ENCODE measurements at regions not wholly inside any gene's neighbourhood (a gene's known extent, or its start where the extent isn't known, plus 50 kb on each side); places are given as distances from the start of the nearest gene placed in this dataset.
"Not testable (repeated sequence)": the region's sequence is repeated elsewhere in the genome, so short reads cannot be mapped to it uniquely, and the experiment has no call there.

DNA sequence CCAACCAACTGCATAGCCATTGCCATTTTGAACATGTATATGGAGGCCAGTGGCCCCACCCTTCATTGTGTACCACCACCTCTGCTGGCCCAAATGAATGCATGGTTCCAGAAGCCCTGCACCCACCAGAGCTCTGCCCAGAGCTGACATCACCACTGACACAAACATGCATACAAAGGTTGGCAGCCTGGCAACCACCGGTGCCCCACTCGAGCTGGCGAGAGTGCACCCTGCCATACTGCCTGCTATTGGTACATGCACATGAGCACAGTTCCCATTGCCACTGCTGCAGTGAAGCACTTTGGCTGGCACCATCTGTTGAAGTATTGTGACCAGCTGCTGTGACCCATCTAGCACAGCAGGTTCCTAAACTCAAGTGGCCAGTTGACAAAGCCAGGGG lies 1564.9 kb downstream of the OLFM4 start:
- no peak for DNase-seq (ENCODE audit: low read depth)

- DNase-seq (ENCODE audit: low read depth) = no peak
These were observed 1569.0 kb downstream of the OLFM4 start for GRCh38 chr13:54597540-54598088.

DNA sequence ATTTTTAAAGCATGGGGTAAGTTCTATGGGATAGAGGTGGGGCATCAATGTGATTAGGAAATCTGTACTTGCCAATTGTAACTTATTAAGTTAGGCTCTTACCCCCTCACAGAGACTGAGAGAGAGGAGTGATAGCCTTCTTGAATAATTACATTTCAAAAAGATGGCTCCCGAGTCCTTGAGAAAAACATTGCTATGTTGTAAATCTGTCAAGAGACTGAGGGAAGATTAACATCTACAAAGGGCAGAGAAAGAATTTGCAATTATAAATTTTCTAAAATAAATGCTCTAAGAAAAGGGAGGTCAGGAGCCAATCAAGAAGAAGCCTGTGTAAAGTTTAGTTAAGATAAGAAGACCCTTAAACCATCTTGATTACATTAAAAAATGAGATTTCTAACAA lies 1570.8 kb downstream of the OLFM4 start:
- DNase-seq (ENCODE audit: low read depth) = no peak

DNA sequence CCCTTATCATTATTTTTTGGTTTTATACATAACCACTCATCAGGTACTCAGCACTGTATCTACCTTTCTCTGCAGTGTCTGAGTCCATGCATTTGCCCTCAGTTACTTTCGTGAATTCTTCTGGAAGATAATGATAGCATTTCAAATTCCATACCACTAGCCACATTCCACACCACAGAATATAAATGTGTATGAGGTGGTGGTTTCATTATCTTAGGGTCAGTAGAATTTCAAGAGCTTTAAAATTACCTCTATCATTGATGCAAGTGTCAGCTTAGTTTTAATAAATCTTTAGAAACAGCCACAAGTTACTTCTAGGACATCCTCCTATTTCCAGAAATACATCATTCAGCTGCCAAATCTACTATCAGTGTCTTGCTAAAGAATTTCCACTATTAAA lies 1578.3 kb downstream of the OLFM4 start:
- no peak for DNase-seq (ENCODE audit: low read depth)

GRCh38 chr13:54607421-54607820 lies 1578.8 kb downstream of the OLFM4 start:
- no peak for DNase-seq (ENCODE audit: low read depth)

GRCh38 chr13:54611390-54611789 lies 1582.8 kb downstream of the OLFM4 start:
- no peak for DNase-seq (ENCODE audit: low read depth)

DNA sequence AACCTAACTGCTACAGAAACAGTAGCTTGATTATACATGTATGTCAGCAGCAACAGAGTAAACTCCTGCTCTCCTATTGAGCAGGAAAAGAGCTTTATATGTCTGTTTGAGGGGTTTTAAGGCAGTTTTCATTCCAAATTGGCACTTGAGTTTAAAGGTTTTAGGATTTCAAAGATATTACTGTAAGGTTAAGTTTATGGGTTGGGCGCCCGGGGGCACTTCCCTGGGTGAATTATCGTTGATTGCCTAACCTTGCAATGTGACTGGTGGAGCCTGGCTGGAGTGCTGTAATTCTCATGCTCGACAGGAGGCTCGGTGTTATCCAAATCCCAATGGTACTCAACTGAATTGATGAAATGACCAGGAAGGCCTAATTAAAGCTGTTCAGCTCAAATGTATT lies 1586.1 kb downstream of the OLFM4 start:
- DNase-seq (ENCODE audit: low read depth) = no peak

DNA sequence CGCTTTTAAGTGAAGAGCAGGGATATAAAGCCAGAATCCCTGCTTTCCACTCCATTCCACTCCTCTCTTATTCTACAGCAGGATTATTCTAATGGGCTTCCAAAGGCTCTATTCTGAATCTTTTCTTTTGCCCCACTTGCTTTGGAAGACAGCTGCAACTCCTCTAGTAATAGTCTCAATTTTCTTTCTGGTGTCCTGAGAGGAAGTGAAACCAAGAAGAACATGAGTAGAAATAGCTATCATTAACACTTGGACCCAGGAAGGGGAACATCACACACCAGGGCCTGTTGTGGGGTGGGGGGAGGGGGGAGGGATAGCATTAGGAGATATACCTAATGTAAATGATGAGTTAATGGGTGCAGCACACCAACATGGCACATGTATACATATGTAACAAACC lies 1597.9 kb downstream of the OLFM4 start:
- not testable (repeated sequence) for DNase-seq (ENCODE audit: low read depth)

- DNase-seq (ENCODE audit: low read depth) = no peak
These were observed 1599.2 kb downstream of the OLFM4 start for GRCh38 chr13:54627646-54628372.

DNA sequence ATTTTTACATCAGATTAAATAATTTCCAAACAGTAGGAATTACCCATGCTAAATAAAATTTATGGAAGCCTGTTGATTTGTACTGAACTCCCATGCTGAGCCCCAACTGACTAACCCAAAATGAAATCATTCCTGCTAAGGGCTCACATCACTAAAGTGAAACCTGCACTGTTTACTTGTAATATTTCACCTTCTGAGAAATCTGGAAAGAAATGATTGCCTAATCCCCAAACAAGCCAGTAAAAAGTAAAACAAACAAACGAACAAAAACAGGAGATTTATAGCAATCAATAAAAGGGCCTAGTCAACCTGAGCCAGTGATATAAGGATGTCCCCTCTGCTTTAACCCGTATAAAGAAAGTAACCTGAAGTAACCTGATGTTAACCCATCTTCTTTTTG lies 1599.8 kb downstream of the OLFM4 start:
- no peak for DNase-seq (ENCODE audit: low read depth)

- no peak for DNase-seq (ENCODE audit: low read depth)
These were observed 1604.8 kb downstream of the OLFM4 start for GRCh38 chr13:54633456-54633855.

GRCh38 chr13:54636231-54636630 lies 1607.6 kb downstream of the OLFM4 start:
- no peak for DNase-seq (ENCODE audit: low read depth)

DNA sequence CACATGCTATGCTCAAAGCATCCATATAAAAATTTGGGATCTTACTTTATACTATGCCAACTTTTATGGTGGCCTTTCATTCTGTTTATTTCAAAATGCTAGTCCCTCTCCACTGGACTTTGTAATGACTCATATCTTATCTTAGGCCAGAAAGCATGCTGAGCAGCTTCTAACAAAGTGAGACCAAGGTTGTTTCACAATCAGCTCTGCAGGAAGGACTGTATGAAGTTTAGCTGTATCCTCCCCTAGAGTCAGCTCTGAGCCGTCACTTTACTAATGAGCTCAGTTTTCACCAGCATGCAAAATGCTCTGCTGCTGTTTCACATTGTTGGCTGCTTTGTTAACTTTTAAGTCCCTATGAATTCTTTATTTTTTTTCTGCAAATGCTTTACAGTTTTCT lies 1608.8 kb downstream of the OLFM4 start:
- peak; percentile 10 for DNase-seq (ENCODE audit: low read depth)

- no peak for DNase-seq (ENCODE audit: low read depth)
These were observed 1612.1 kb downstream of the OLFM4 start for GRCh38 chr13:54640719-54641118.

DNA sequence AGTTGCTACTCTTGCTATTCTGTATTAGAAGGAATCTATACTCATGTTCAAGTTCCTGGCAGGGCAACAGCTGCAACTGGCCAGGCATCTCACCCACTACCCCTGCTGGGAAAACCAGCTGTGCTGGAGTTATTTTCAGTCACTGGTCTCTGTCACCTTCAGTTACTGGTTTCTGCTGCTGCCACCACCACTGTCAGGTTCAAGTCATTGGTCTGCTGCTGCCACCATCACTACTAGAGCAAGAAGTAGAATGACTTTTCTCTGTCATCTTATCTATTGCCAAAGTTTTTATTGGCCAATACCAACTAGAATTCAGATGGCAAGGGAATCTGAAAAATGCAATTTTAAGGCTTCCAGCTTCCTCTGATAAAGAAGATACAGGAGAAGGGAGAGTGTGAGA lies 1615.2 kb downstream of the OLFM4 start:
- DNase-seq (ENCODE audit: low read depth) = no peak

- DNase-seq (ENCODE audit: low read depth) = no peak
These were observed 1618.7 kb downstream of the OLFM4 start for GRCh38 chr13:54647275-54647674.

DNA sequence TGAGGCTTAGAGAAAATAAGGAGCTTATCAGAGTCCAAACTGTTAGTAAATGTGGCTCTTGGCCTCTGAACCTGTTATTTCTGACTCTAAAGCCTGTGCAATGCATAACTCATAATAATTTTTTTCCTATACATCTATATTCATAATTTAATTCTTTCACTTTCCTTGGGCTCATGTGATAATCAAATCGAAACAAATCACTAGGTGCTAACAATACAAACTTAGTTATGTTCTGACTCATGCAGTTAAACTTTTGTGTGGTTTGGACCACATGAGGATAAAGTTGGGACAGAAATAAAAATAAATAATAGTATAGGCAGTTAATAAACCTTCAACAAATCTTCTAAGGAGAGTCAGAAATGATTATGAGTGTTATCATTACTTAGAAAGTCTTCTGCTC lies 1629.0 kb downstream of the OLFM4 start:
- no peak for DNase-seq (ENCODE audit: low read depth)

- no peak for DNase-seq (ENCODE audit: low read depth)
These were observed 1630.2 kb downstream of the OLFM4 start for GRCh38 chr13:54658771-54659170.

DNA sequence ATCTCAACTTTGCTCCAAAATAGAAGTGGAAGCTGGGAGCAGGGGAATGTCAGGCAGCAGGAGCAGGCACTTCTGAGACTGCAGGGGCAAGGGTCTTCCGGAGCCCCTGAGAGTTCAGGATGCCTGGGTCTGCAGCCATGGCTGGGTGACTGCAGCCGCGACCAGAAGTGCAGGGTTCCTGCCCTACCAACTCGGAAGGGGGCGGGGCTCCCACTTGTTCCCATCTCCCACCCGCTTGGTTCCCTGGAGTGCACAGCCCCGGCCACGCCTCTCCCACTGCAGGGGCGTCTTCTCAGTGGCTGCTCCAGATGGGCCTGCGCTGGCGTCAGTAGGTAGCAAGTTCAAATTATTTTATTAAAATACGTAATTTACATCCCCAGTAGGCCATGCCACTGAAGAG lies 1631.7 kb downstream of the OLFM4 start:
- DNase-seq (ENCODE audit: low read depth) = no peak

DNA sequence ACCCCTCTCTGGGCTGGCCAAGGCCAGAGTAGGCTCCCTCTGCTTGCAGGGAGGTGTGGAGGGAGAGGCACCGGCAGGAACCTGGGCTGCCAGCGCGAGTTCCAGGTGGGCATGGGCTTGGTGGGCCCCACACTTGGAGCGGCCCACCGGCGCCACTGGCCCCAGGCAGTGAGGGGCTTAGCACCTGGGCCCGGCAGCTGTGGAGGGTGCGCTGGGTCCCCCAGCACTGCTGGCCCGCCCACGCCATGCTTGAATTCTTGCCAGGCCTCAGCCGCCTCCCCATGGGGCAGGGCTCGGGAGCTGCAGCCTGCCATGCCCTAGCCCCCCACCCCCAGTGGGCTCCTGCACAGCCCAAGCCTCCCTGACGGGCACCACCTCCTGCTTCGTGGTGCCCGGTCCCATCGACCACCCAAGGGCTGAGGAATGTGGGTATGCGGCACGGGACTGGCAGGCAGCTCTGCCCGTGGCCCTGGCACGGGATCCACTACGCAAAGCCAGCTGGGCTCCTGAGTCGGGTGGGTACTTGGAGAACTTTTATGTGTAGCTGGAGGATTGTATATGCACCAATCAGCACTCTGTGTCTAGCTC lies 1648.0 kb downstream of the OLFM4 start:
- no peak for DNase-seq (ENCODE audit: low read depth)

- no peak for DNase-seq (ENCODE audit: low read depth)
These were observed 1653.6 kb downstream of the OLFM4 start for GRCh38 chr13:54682184-54682583.

DNA sequence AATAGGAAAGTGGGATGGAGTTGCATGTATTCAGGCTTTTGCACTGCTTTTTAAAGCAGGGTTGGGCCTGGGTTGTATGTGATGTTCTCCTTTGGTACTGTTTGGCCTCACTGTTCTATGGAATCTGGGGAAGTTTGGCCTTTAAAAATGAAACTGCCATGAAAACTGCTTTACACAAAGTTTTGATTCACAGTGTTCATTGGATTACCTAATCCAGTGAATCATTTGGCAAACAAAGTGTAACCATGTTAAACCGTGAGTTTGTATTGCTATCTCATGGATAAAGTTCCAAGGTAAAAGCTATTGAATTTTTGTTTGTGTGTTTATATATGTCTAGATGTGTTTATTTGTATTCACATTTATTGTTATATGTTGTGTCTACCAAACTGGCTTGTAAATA lies 1658.6 kb downstream of the OLFM4 start:
- DNase-seq (ENCODE audit: low read depth) = no peak

GRCh38 chr13:54699831-54700230 lies 1671.2 kb downstream of the OLFM4 start:
- DNase-seq (ENCODE audit: low read depth) = no peak

GRCh38 chr13:54705738-54706137 lies 1677.1 kb downstream of the OLFM4 start:
- DNase-seq (ENCODE audit: low read depth) = no peak
